HepG2 (cell line): ENCODE measurements at regions not wholly inside any gene's neighbourhood (a gene's known extent, or its start where the extent isn't known, plus 50 kb on each side); places are given as distances from the start of the nearest gene placed in this dataset.

Experiments
- ATAC-seq: fragments of 200-7000 bp; cut with Tn5 transposase; 3 replicates; pipeline ENCODE4 v1.9.1; 2020; ENCODE audit warnings: mild to moderate bottlenecking, moderate library complexity
- BruUV-seq: library from RNA; stranded (reverse); fragments of 400-500 nt; replicated peaks from 2 replicates; lab custom pipeline; 2021; lab: Mats Ljungman, UMichigan
- CTCF ChIA-PET: fragments of 300-600 bp; formaldehyde crosslinking; extraction: SDS; loops from one replicate; lab custom pipeline; 2021; ENCODE audit warnings: low total read pairs, inconsistent platforms, low intra/inter-chr PET ratio; lab: Yijun Ruan, JAX
- POLR2A ChIA-PET: fragments of 350-600 bp; sonication (Branson Sonifier 250); formaldehyde crosslinking; loops from one replicate; lab custom pipeline; 2020; ENCODE audit warnings: antibody characterized with exemption, inconsistent platforms; lab: Yijun Ruan, JAX
- DNase-seq: peaks from one replicate; pipeline ENCODE4 v3.0.0-alpha.2; 2015; ENCODE audit warnings: low spot score
- FAIRE-seq: peaks from 3 replicates; lab custom pipeline; 2011; peaks lifted over from hg19 to GRCh38; lab: Jason Lieb, UNC
- H2AFZ ChIP-seq: one replicate; pipeline ENCODE4 v1.6.1; 2011; ENCODE audit warnings: low read length, inconsistent platforms
- H3K27ac ChIP-seq: fragments of 300-600 bp; 3 replicates; pipeline ENCODE4 v1.8.0; 2011; ENCODE audit warnings: mixed run types, mild to moderate bottlenecking, mixed read lengths, low read length, inconsistent platforms; ENCODE audit not compliant: insufficient read depth; ENCODE audit errors: extremely low read length
- H3K27me3 ChIP-seq, 2 experiments: fragments of 200-600 bp in 1 of 2; 2 replicates in 1 of 2; 3 replicates in 1 of 2; pipeline versions ENCODE4 v1.6.0 to v1.8.0; 2011; ENCODE audit warnings: low read length in 2 of 2, mild to moderate bottlenecking in 2 of 2, moderate library complexity in 2 of 2, inconsistent platforms in 1 of 2; ENCODE audit not compliant: insufficient read depth in 2 of 2, control insufficient read depth in 1 of 2
- H3K36me3 ChIP-seq, 2 experiments: fragments of 200-600 bp in 1 of 2; replicated peaks in 1 of 2; 2 replicates in 1 of 2; 3 replicates in 1 of 2; pipeline versions ENCODE4 v1.5.1 to v1.8.0; 2011; ENCODE audit warnings: low read length in 2 of 2, inconsistent platforms in 1 of 2; ENCODE audit not compliant: insufficient read depth in 2 of 2, control insufficient read depth in 1 of 2
- H3K4me1 ChIP-seq: 2 replicates; pipeline ENCODE4 v1.5.1; 2012; ENCODE audit warnings: low read length, inconsistent platforms; ENCODE audit not compliant: insufficient read depth
- H3K4me2 ChIP-seq: 2 replicates; pipeline ENCODE4 v1.6.0; 2011; ENCODE audit warnings: low read depth, low read length, inconsistent platforms
- H3K4me3 ChIP-seq, 3 experiments: fragments of 200-600 bp in 1 of 3; sonication (generic), shearing (Covaris generic) in 1 of 3; replicated peaks in 1 of 3; 2 replicates each; pipeline ENCODE4 v1.5.1; 2011 to 2016; ENCODE audit warnings: low read length in 3 of 3, inconsistent platforms in 2 of 3, low read depth in 2 of 3, mild to moderate bottlenecking in 2 of 3, control low read depth in 1 of 3, mixed read lengths in 1 of 3; ENCODE audit not compliant: insufficient read depth in 1 of 3
- H3K79me2 ChIP-seq: one replicate; pipeline ENCODE4 v1.6.1; 2011; ENCODE audit warnings: low read length, inconsistent platforms; ENCODE audit not compliant: insufficient read depth
- H3K9ac ChIP-seq: 2 replicates; pipeline ENCODE4 v1.6.0; 2011; ENCODE audit warnings: mild to moderate bottlenecking, low read depth, low read length, inconsistent platforms; ENCODE audit not compliant: insufficient read depth
- H3K9me3 ChIP-seq: 2 replicates; pipeline ENCODE4 v1.5.1; 2012; ENCODE audit warnings: mild to moderate bottlenecking, low read length
- H4K20me1 ChIP-seq: 2 replicates; pipeline ENCODE4 v1.6.0; 2011; ENCODE audit warnings: inconsistent platforms, mild to moderate bottlenecking, low read length, moderate library complexity; ENCODE audit not compliant: insufficient read depth
- ASH2L ChIP-seq: fragments of 300-600, 200-600 bp; sonication (generic); IDR thresholded peaks from 2 replicates; pipeline ENCODE4 v1.7.0; 2017; ENCODE audit warnings: low read depth, mild to moderate bottlenecking, moderate library complexity, mixed read lengths, low read length; ENCODE audit not compliant: insufficient read length
- ATAD3A ChIP-seq: sonication (generic); formaldehyde crosslinking; IDR thresholded peaks from 2 replicates; pipeline ENCODE4 v1.4.0; 2020; ENCODE audit warnings: missing genetic modification reagents
- CEBPB ChIP-seq: IDR thresholded peaks from 2 replicates; pipeline ENCODE4 v1.6.1; 2011; ENCODE audit warnings: low read depth, low read length, improper control_type of control experiment, borderline replicate concordance
- CEBPG ChIP-seq: IDR thresholded peaks from 2 replicates; pipeline ENCODE4 v1.6.1; 2016
- GFI1 ChIP-seq: sonication (generic); formaldehyde crosslinking; IDR thresholded peaks from 2 replicates; pipeline ENCODE4 v1.5.0; 2020; ENCODE audit warnings: missing genetic modification reagents, mild to moderate bottlenecking, borderline replicate concordance
- MTF1 ChIP-seq: sonication (generic); formaldehyde crosslinking; IDR thresholded peaks from 2 replicates; pipeline ENCODE4 v1.5.0; 2020; ENCODE audit warnings: missing genetic modification reagents
- PHB2 ChIP-seq: fragments of 450-650 bp; IDR thresholded peaks from 2 replicates; pipeline ENCODE4 v1.6.1; 2018; ENCODE audit not compliant: partially characterized antibody
- PHF21A ChIP-seq: sonication (generic); formaldehyde crosslinking; IDR thresholded peaks from 2 replicates; pipeline ENCODE4 v1.5.0; 2020; ENCODE audit warnings: mild to moderate bottlenecking, missing genetic modification reagents
- ZEB1 ChIP-seq: IDR thresholded peaks from 2 replicates; pipeline ENCODE4 v1.6.1; 2012; ENCODE audit warnings: mild to moderate bottlenecking, low read depth, inconsistent platforms; ENCODE audit not compliant: insufficient replicate concordance
- ZFYVE20 ChIP-seq: sonication (generic); formaldehyde crosslinking; IDR thresholded peaks from 2 replicates; pipeline ENCODE4 v1.8.0; 2023; ENCODE audit warnings: low read depth, mild to moderate bottlenecking, moderate library complexity, missing genetic modification reagents, borderline replicate concordance
- ZNF225 ChIP-seq: sonication (generic); formaldehyde crosslinking; IDR thresholded peaks from 2 replicates; pipeline ENCODE4 v1.4.0; 2020; ENCODE audit warnings: mild to moderate bottlenecking, missing genetic modification reagents
- ZNF354B ChIP-seq: sonication (generic); formaldehyde crosslinking; IDR thresholded peaks from 2 replicates; pipeline ENCODE4 v1.8.0; 2022; ENCODE audit warnings: mild to moderate bottlenecking, missing genetic modification reagents
- WGBS: methylation state at CpG from one replicate; pipeline ENCODE4 v1.1.6; 2017; ENCODE audit warnings: low lambda C conversion rate; 5-methylcytosine and 5-hydroxymethylcytosine counted together
- in situ Hi-C: cut with HindIII; loops from 2 replicates; pipeline ENCODE4 v1.10.0; 2017; ENCODE audit warnings: low pct_unique_long_range_greater_than_20kb; ENCODE audit not compliant: extremely low pct_ligation_motif_present
- intact Hi-C: fragments of 100-400 bp; cut with micrococcal nuclease; formaldehyde crosslinking; loops from one replicate; pipeline ENCODE4 v1.10.0; 2022; ENCODE audit not compliant: unreplicated experiment
- TF ChIP-seq, protein P1 (sequence below): sonication (generic); formaldehyde crosslinking; IDR thresholded peaks from 2 replicates; pipeline ENCODE4 v1.8.1; 2023; ENCODE audit warnings: missing genetic modification reagents, mild to moderate bottlenecking, borderline replicate concordance
- TF ChIP-seq, protein P2 (sequence below), 2 experiments: fragments of 450-650 bp in 1 of 2; sonication (generic) in 1 of 2; formaldehyde crosslinking; IDR thresholded peaks; 2 replicates each; pipeline versions ENCODE4 v1.5.0 to v1.8.0; 2020 to 2022; ENCODE audit warnings: mild to moderate bottlenecking in 1 of 2, missing genetic modification reagents in 1 of 2
- TF ChIP-seq, protein P3 (sequence below): sonication (generic); formaldehyde crosslinking; IDR thresholded peaks from 2 replicates; pipeline ENCODE4 v1.4.0; 2020; ENCODE audit warnings: missing genetic modification reagents, mild to moderate bottlenecking, borderline replicate concordance
- TF ChIP-seq, protein P4 (sequence below): sonication (generic); formaldehyde crosslinking; IDR thresholded peaks from 2 replicates; pipeline ENCODE4 v1.8.0; 2022; ENCODE audit warnings: mild to moderate bottlenecking, missing genetic modification reagents, moderate library complexity

DNA sequence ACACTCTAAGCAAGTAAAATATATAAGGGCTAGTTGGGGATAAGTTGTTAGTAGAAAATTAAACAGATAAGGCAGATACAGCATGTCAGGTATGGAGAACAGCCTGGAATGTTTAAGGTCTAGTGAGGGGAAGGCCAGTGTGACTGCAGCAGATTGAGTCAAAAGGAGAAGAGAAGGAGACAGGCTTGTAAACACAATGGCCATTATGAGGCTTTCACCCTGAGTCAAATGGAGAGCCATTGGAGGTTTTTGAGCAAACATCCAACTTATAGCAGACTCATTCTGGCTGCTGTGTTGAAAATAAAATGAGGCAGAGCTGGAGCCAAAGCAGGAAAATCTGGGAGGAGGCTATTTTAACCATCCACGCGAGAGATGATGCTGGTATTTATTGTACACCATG is 142.0 kb downstream of the DUSP6 start (continued):
- no peak for TF ChIP-seq ZEB1
- no peak for TF ChIP-seq ATAD3A (CRISPR knock-in tag)
- TF ChIP-seq ASH2L = no peak
- TF ChIP-seq, protein P1, sequence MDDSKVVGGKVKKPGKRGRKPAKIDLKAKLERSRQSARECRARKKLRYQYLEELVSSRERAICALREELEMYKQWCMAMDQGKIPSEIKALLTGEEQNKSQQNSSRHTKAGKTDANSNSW (CRISPR knock-in tag) = no peak
- no peak for TF ChIP-seq ZFYVE20 (CRISPR knock-in tag)
- no peak for TF ChIP-seq MTF1 (CRISPR knock-in tag)

DNA sequence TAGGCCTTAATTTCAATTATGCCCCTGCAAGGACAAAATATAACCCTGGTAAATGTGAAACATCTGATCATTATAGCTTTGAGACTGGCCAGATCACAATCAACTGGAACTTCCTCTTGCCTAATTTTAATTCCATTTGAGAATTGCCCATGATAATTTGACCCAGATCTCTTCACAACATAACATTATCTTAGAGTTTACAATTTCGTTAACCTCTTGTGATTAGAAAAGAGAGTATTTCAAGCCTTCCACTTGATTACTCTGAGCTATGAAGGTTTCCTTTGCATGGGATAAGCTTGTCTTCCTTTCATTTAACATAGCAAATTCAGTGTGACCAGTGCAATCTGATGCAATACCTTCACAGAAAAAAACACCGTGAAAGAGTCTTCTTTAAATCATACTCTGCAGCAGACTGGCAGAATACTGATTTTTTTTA is 143.6 kb downstream of the DUSP6 start:
- in situ Hi-C loops = no loop called here
- intact Hi-C loops = no loop called here
- Histone ChIP-seq H3K4me2 (0 out of 2 replicates have a peak overlapping the region, but pooled peaks have one; percentile 4), H4K20me1 (no peaks in the 10 kb centered on the region)
- CTCF ChIA-PET = no interaction called here
- TF ChIP-seq PHF21A (CRISPR knock-in tag) = no peak
- TF ChIP-seq, protein P2, sequence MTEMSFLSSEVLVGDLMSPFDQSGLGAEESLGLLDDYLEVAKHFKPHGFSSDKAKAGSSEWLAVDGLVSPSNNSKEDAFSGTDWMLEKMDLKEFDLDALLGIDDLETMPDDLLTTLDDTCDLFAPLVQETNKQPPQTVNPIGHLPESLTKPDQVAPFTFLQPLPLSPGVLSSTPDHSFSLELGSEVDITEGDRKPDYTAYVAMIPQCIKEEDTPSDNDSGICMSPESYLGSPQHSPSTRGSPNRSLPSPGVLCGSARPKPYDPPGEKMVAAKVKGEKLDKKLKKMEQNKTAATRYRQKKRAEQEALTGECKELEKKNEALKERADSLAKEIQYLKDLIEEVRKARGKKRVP (CRISPR knock-in tag; IDR thresholded peaks at IDR 0.05) = peak in 1 of 2 experiments; percentile 85; a peak in 2 of 4 replicates
- TF ChIP-seq, protein P3, sequence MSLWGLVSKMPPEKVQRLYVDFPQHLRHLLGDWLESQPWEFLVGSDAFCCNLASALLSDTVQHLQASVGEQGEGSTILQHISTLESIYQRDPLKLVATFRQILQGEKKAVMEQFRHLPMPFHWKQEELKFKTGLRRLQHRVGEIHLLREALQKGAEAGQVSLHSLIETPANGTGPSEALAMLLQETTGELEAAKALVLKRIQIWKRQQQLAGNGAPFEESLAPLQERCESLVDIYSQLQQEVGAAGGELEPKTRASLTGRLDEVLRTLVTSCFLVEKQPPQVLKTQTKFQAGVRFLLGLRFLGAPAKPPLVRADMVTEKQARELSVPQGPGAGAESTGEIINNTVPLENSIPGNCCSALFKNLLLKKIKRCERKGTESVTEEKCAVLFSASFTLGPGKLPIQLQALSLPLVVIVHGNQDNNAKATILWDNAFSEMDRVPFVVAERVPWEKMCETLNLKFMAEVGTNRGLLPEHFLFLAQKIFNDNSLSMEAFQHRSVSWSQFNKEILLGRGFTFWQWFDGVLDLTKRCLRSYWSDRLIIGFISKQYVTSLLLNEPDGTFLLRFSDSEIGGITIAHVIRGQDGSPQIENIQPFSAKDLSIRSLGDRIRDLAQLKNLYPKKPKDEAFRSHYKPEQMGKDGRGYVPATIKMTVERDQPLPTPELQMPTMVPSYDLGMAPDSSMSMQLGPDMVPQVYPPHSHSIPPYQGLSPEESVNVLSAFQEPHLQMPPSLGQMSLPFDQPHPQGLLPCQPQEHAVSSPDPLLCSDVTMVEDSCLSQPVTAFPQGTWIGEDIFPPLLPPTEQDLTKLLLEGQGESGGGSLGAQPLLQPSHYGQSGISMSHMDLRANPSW (CRISPR knock-in tag) = no peak
- TF ChIP-seq PHB2 = no peak
- TF ChIP-seq GFI1 (CRISPR knock-in tag) = no peak
- TF ChIP-seq, protein P4, sequence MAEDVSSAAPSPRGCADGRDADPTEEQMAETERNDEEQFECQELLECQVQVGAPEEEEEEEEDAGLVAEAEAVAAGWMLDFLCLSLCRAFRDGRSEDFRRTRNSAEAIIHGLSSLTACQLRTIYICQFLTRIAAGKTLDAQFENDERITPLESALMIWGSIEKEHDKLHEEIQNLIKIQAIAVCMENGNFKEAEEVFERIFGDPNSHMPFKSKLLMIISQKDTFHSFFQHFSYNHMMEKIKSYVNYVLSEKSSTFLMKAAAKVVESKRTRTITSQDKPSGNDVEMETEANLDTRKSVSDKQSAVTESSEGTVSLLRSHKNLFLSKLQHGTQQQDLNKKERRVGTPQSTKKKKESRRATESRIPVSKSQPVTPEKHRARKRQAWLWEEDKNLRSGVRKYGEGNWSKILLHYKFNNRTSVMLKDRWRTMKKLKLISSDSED = no peak
- 0 out of 2 replicates have a peak, but pooled peaks have one; percentile 12 for TF ChIP-seq CEBPG
- 0 out of 2 replicates have a peak, but pooled peaks have one; percentile 0 for TF ChIP-seq CEBPB
- no peak for TF ChIP-seq ZNF225 (CRISPR knock-in tag)
- TF ChIP-seq ZNF354B (CRISPR knock-in tag) = no peak
- TF ChIP-seq, all 625 proteins: peak for 3
- FAIRE-seq = no peak
- BruUV-seq = no TSS peak
- peak overlapping the region; percentile 58 for H2AFZ ChIP-seq
- H3K27ac ChIP-seq = no peak overlapping the region
- peaks cover 28% of the 10 kb centered on the region for H3K4me1 ChIP-seq
- DNase-seq = no peak
- 5% methylated on average over 2 of the region's 2 CpGs for WGBS
- no peaks in the 10 kb centered on the region for H3K36me3 ChIP-seq
- no peak overlapping the region for H3K4me3 ChIP-seq
- no peak for ATAC-seq
- H3K9ac ChIP-seq = no peak overlapping the region
- POLR2A ChIA-PET = no interaction called here
- no peaks in the 10 kb centered on the region for H3K9me3 ChIP-seq
- no peaks in the 10 kb centered on the region for H3K27me3 ChIP-seq
- H3K79me2 ChIP-seq = no peaks in the 10 kb centered on the region
